Stimulated activated CD4-positive, alpha-beta T cell treated with anti-CD3 and anti-CD28 coated beads, Interleukin-2, amount 100 ng/mL, for 24 hours (primary cell): ENCODE measurements at regions not wholly inside any gene's neighbourhood (a gene's known extent, or its start where the extent isn't known, plus 50 kb on each side); places are given as distances from the start of the nearest gene placed in this dataset.
"Not testable (repeated sequence)": the region's sequence is repeated elsewhere in the genome, so short reads cannot be mapped to it uniquely, and the experiment has no call there.

Experiments
- DNase-seq, 2 donors: peaks; one replicate each; pipeline ENCODE4 v3.0.0-alpha.2; 2020

DNA sequence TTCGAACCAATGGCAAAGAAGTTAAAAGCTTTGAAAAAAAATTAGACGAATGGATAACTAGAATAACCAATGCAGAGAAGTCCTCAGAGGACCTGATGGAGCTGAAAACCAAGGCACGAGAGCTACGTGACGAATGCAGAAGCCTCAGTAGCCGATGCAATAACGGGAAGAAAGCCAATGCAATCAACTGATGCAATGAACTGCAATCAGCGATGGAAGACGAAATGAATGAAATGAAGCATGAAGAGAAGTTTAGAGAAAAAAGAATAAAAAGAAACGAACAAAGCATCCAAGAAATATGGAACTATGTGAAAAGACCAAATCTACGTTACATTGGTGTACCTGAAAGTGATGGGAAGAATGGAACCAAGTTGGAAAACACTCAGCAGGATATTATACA lies 52.6 kb upstream of the MRPS30 start:
- DNase-seq = not testable (repeated sequence)

DNA sequence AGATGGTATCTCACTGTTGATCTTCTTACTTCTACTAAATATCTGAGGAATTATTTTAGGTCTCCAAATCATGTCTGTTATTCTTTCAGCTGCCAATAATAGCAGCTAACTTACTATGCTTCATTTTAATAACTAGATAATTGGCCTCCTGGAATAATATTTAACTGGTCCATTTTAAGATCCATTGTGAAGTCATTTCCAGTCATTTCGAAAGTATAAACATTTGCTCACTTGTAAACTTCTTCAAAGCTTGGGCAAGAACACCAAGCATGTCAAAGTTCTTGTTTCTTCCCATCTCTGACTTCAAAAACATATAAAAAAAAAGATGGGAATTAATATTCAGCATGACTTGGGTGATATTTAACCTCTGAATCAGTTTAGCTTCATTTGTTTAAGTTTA lies 61.4 kb upstream of the MRPS30 start:
- DNase-seq = no peak

DNA sequence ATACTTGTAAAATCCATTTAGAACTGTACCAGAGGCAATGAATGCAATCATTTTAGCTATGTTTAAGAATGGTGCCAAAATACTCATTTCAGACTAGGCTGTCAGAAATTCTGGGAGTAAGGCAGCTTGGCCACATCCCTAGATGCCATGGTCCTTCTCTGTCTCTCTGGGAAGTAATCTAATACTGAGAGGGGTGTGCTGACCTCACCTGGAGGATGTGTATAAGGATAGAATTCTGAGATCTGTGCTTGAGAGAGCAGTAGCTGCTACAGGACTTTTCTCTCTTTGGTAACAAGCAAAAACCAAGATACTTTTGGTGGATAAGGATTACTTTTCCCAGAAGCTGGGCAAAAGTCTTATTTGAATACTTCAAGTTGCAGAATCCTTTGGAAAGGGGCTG lies 68.1 kb upstream of the MRPS30 start:
- DNase-seq = no peak

DNA sequence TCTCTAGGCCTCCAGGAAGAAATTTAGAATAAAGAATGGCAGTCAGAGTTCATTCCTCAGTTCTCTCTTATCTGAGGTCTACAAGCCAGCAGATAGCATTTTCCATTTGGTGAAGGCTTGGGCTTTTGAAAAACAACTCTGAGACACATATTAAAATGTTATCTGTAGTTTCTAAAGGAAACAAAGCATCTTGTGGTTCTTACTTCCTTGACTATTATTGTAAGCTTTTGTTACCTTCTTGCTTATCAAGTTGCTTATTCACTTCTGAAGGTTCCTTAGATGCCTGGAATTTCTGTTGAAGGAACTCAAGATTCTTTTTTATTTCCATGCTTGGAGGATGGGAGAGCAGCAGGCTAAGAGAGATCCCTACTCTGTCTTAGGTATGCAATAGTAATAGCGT lies 79.2 kb upstream of the MRPS30 start:
- no peak for DNase-seq

DNA sequence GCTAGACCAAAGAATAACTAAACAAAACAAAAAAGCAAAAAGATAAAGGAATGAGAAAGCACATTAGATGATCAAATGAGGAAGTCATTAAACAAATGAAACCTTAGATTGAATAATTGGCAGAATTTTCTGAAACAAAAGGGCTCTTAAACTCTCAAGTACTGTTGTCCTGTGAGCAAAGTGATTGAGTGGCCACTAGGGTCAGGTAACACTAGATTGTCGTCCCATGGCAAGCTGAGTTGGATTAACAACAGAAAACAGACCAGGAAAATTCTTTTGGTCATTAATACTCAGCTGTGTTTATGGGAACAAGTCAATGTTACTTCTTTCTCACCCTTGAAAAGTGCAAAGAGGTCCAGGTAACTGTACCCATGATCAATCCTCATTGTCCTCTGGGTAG lies 81.6 kb upstream of the MRPS30 start:
- DNase-seq = no peak

DNA sequence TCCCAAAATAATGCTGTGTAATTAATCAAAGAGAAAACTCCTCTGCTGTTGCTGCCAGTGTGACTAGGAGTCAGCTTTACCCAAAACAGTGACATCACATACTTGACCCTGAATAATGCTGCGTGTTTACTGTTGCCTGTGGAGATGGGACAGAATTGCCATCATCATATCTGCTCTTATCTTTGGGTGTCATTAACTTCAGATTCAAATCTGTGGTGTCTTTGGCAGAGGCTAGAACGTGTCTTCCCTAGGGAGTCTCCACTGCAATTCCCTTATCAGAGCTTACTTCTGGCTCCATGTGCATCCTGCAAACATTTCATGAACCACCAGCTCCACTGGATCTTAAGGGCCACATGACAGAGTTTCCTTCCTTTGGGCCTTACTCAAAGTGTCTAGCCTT lies 88.9 kb upstream of the MRPS30 start:
- no peak for DNase-seq

DNA sequence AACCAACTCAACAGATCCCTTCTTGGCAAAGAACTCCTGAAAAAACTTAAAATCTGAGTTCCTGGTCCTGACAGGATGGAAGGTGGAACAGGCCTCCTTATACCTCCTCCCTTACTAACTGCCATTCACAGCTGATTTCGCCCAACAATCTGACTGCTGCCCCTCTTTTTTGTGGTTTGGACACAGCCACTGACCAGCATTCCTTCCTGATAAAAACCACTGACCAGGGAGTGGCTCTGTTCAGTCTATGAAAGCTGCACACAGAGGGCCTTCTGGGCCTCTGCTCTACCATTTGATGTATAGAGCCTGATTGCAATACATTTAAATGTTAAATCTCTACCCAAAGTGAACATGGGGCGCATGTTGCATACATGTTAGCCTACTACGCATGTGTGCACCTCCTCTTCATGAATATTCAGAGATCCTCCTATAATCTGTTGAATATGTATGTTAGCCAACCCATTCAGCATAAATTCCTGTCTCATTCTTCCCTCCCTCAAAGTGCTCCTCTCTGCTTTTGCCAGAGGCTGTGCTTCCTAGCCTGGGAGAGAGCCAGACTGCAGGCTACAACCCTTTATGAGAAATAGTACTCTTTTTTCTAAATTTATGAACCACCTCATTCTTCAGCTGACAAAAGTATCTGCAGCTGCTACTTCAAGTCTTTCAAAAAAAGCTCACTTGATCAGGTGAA lies 93.7 kb upstream of the MRPS30 start:
- DNase-seq = no peak

DNA sequence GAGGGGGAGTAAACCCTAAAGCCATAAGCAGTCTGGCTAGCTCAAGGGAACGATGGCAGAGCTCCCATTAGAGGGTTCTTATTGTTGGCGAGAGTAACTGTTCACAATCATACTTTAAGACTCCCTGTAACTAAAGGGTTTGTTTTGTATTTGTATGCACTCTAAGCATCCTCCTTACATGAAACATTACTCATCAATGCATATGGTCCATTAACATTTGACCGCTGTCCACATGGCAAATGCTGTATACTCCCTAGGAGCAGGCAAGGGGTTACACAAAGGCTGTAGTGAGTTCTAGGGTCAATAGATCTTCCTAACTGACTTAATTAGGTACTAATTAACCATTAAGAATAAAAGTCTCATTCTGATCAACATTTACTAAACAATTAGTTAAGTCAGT lies 95.3 kb upstream of the MRPS30 start:
- no peak for DNase-seq

DNA sequence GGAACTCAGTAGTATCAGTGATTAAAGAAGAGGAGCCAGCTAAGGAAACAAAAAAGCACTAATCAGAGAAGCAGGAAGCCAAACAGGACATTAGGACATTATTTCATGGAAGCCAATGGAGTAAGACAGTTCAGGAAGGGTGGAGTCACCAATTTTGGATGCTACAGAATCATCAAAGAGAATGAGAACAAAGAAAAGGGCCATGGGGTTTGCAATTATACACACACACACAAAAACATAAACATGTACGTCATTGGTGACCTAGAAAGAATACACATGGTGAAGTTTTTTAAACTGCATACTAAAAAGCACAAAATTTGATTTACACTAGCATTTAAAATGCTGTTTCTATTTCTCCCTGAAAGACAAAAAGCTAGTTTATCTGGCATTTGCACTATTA lies 96.8 kb upstream of the MRPS30 start:
- no peak for DNase-seq

DNA sequence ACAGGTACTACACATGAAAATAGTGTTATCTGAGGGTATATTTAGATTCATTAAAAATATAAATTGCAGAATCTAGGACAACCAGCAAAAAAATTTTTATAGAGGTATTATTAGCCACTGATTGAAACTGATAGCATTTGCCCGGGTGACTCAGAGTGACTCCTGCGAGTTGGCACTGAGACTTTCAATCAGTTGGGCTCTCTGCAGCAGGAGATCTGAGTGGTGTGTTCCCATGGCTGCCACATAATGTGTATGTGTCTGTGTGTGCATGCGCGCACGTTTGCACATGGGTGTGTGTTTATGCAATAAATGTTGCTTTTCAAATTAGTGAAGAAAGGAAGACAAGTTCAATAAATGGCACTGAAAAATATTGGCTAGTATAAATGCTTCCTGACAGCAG lies 100.1 kb upstream of the MRPS30 start:
- DNase-seq = no peak

DNA sequence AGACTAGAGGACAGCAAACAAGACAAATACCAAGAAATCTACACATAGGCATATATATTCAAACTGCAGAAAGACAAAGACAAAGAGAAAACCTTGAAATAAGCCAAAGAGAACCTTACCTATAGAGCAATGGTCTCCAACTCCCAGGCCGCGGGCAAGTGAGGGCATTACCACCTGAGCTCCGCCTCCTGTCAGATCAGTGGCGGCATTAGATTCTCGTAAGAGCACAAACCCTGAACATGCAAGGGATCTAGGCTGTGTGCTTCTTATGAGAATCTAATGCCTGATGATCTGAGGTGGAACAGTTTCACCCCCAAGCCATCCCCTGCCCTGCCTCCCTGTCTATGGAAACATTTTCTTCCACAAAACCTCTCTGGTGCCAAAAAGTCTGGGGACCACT lies 101.0 kb upstream of the MRPS30 start:
- DNase-seq = no peak

DNA sequence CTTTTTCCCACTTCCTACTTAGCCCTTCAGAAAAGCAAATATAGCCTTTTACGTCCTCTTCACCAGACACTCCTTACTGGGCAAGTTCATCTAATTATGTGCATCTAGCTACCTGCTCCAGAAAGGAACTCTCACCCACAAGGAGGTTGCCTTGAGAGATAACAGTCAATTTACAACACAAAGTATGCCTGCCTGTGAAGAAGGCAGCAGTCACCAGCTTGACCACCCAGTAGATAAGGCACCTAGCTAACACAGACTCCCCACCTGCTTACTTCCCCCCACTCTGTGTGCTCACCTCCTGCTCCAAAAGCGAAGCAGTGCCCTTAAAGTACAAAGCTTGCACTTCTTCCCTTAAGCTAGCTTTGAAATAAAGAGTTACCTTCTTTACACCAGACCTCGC lies 111.7 kb upstream of the MRPS30 start:
- DNase-seq = no peak

DNA sequence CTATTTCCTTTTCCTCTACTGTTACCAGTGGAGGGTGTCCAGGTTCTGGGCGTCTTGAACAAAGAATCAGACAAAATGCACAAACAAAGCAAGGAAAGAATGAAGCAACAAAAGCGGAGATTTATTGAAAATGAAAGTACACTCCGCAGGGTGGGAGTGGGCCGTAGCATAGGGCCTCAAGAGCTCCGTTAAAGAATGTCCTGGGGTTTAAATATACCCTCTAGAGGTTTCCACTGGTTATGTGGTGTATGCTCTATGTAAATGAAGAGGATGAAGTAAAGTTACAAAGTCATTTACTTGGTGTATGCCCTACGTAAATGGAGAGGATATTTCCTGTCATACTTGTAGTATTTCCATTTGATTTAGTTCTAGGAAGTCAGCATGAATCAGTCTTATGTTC lies 113.5 kb upstream of the MRPS30 start:
- DNase-seq = no peak

DNA sequence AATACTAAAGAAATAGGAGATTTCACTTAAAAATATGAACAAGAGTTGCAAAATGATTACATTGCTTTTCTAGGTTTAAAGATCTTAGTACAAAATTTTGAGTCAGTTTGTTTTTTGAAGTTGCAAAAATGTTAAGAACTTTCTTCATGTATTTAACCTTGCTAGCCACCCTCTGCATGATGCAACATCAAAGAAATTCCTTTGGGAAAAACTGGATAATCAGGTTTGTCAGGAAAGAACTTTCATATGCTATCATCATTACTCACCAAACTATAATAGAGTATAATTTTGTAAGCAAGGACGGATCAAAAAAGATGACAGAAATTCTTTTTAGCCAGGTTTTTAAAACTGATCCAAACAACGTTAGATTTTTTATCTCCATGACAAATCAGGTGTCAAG lies 116.9 kb upstream of the MRPS30 start:
- no peak for DNase-seq

DNA sequence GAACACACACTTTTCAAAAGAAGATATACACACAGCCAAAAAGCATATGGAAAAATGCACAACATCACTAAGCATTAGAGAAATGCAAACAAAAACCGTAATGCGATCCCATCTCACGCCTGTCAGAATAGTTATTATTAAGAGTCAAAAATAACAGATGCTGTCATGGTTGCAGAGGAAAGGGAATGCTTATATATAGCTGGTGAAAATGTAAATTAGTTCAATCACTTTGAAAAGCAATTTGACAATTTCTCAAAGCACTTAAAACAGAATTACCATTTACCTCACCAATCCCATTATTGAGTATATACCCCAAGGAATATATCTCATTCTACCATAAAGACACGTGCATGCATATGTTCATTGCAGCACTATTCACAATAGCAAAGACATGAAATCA lies 126.8 kb upstream of the MRPS30 start:
- no peak for DNase-seq

DNA sequence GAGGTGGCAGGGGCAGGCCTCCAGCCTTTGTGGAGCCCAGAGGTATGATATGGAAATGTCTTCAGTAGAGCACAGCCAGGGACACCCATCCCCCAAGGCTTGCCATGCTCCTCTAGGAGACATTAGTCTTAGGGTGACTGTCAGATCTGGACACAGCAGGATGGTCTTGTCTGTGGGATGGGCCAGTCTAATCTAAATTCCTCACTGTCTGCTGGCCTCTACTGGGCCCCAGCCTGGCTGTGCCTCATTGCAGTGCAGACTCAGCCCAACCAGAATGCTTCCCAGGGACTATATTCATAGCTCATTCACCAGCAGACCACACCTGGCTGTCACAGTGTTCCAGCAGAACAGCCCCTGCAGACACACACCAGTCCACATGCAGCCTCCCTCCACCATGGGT lies 129.5 kb upstream of the MRPS30 start:
- DNase-seq = no peak

DNA sequence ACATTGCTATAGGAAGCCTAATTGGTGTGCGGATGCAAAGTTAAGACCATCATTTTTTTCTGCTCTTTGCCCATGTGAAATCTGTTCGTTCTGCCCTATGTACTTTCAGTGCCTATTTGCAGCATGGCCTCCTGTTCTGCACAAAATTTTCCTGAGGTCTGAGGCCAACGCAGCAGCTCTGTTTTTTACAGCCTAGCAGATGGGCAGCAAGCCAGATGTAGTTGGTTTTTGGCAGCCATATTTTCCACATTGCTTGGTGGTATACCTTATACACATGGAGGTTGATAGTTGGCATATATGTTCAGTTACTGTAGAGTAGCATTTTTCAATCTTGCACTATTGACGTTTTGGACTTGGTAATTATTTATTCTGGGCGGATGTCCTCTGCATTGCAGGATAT lies 133.5 kb upstream of the MRPS30 start:
- no peak for DNase-seq

DNA sequence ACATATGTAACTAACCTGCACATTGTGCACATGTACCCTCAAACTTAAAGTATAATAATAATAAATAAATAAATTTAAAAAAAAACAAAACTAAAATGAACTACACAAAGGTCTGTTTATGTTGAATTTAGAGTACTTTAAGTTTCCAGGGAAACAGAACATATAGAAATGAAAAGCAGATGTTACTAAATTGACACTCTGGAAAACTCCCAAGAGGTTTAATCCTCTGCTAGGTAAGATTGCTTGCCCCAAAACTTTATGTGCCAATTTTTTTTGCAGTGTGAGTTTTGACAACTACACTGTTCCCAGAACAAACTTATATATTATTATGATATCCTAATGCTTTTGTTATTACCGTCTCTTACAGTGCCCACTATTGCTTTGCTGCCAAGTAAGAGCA lies 134.3 kb upstream of the MRPS30 start:
- DNase-seq = no peak

DNA sequence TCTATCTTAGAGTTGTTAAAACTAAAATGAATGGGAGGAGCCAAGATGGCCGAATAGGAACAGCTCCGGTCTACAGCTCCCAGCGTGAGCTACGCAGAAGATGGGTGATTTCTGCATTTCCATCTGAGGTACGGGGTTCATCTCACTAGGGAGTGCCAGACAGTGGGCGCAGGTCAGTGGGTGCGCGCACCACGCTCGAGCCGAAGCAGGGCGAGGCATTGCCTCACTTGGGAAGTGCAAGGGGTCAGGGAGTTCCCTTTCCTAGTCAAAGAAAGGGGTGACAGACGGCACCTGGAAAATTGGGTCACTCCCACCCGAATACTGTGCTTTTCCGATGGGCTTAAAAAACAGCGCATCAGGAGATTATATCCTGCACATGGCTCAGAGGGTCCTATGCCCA lies 140.3 kb upstream of the MRPS30 start:
- DNase-seq = not testable (repeated sequence)

DNA sequence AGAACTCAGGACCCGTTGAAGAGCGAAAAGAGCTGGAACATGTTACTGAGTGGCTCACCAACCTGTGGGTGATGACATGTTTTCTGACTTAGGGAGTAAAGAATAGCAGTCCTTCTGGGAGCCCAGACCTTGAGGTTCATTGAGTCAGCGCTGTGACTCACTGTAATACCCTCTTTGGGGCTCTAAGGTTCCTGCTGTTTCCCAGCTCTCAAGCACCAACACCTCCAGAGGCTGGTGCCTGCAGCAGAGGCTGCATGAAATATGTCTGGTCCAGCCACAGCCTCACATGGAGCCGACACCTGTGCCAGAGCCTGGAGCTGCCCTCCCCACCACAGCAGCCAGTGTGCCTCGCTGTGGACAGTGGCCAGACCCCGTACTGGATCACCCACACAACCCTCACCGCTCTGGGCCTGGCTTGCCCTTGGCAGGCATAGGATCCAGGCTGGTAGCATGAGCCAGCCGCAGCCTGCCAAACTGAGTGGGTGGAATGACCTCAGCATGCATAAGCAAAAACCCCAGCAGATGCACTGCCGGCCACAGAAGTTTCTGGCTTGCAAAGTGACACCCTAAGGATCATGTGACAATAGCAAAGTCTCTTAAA lies 143.5 kb upstream of the MRPS30 start:
- no peak for DNase-seq

DNA sequence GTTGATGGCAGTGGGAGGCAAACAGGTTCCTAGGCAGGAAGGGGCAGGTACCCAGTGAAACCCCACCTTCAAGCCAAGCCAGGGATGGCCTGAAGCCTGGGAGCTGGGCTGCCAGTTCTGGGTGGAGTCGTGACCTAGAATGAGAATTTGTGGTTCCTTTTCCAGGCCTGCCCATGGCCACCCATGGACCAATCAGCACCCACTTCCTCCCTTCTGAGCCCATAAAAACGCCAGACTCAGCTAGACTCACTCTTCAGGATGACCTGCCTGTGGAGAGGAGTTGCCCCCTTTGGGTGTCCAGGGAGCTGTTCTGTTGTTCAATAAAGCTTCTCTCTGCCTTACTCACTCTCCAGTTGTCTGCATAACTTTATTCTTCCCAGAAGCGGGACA lies 144.0 kb upstream of the MRPS30 start:
- no peak for DNase-seq

DNA sequence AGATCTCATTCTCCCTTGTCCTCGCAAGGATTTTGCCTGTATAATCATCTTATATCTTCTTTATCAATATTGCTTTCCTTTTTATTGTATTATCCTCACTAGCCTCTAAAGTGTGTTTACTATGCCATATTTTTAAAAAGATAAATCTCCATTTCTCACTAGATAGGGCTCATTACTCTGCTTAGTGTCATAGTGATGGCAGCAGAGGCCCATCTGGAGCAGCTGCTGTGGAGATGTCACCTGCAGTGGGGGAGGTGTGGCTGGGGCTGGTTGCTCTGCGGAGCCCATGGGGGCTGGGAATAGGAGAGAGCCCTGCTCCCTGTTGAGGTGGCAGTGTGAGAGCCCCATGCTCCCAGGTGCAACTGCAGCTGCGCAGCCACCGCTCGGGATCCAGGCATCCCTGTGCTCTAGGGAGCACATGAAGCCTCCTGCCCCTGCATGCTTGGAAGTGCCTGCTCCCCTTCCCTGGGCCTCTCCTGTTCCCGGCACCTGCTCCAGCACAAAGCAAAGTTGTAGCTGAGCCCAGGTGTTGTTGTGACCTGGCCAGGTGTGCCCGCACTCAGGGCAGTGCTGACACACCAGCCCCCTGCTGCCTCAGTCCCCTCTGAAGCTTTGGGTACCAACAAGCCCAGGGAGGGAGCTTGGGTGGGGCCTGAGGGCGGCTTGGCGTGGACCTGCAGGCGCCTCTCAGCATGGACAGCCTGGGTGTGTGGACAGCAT lies 144.6 kb upstream of the MRPS30 start:
- DNase-seq = no peak

DNA sequence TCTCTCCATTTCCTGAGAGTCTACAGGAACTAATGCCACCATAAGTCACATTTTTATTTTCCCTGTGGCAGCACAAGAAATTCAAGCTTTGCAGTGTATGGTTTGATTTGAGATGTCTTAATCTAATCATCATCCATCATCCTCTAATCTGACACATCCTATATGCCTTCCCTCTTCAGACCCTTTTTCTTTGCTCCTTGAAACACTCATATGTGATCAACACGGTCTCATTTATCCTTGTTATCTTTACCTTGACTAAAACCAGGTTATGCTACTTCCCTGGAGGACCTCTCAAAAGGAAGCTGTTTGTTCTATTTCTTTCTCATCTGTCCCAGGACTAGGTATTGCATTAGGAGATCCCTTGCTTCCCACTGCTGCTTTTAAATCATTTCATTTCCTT lies 146.9 kb upstream of the MRPS30 start:
- DNase-seq = no peak

DNA sequence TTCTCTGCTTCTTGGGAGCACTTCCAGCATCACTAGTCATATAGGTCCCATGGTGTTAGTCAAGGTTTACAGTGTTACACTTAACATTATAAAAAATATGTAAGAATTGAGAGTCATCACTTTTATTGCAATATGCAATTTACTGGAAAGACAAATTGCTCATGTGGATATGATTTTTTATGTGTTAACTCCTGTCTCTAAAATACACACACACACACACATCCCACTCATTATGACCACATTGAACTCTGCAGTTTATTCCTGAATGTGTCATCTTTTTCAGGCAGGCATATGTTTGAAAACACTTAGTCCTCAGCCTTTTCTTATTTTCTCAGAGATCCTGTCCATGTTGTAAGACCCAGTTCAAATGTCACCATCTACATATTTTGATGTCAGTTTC lies 148.5 kb upstream of the MRPS30 start:
- DNase-seq = no peak

DNA sequence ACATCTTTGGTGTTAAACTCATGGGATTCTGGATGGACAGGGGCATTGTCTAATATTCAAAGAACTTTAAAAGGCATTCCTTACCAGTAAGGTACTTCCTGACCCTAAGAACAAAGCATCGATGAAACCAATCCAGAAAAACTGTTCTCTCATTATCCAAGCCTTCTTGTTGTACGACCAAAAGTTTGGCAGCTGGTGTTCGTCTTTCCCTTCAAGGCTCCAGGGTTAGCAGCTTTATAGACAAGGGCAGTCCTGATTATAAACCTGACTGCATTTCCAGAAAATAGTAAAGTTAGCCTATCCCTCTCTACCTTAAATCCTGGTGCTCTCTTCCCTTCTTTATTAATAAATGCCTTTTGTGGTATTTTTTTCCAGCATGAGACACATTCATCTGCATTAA lies 149.4 kb upstream of the MRPS30 start:
- no peak for DNase-seq
